ENCODE measurements at regions not wholly inside any gene's neighbourhood (a gene's known extent, or its start where the extent isn't known, plus 50 kb on each side); places are given as distances from the start of the nearest gene placed in this dataset.

- H3K4me1 Mint-ChIP-seq = no peaks in the 10 kb centered on the region
- H3K9me3 Mint-ChIP-seq = peaks cover 11% of the 10 kb centered on the region
- no peak overlapping the region for H3K4me3 Mint-ChIP-seq
- TF ChIP-seq CTCF (IDR thresholded peaks at IDR 0.05; ENCODE audit: unreplicated experiment) = no peak
- no peaks in the 10 kb centered on the region for H3K36me3 Mint-ChIP-seq
- no peak overlapping the region for H3K27ac Mint-ChIP-seq
- DNase-seq (ENCODE audit: low spot score in 2 of 2, unreplicated experiment in 2 of 2) = no peak
- H3K27me3 Mint-ChIP-seq (ENCODE audit: low read depth) = peaks cover 41% of the 10 kb centered on the region
Measured at GRCh38 chr12:45102818-45103217, 51.9 kb upstream of the DBX2 start.

GRCh38 chr12:45105996-45106395, 55.1 kb upstream of the DBX2 start:
- DNase-seq (ENCODE audit: low spot score in 2 of 2, unreplicated experiment in 2 of 2) = no peak
- peaks cover 20% of the 10 kb centered on the region for H3K27me3 Mint-ChIP-seq (ENCODE audit: low read depth)
- H3K4me3 Mint-ChIP-seq = no peak overlapping the region
- TF ChIP-seq CTCF (IDR thresholded peaks at IDR 0.05; ENCODE audit: unreplicated experiment) = no peak
- H3K9me3 Mint-ChIP-seq = peaks cover 16% of the 10 kb centered on the region
- no peak overlapping the region for H3K27ac Mint-ChIP-seq
- H3K36me3 Mint-ChIP-seq = no peaks in the 10 kb centered on the region
- no peaks in the 10 kb centered on the region for H3K4me1 Mint-ChIP-seq

- Mint-ChIP-seq H3K36me3 (no peaks in the 10 kb centered on the region), H3K4me3 (no peak overlapping the region), H3K27ac (no peak overlapping the region), H3K9me3 (peaks cover 15% of the 10 kb centered on the region), H3K4me1 (no peaks in the 10 kb centered on the region), H3K27me3 (ENCODE audit: low read depth) (peaks cover 2% of the 10 kb centered on the region)
- DNase-seq (ENCODE audit: low spot score in 2 of 2, unreplicated experiment in 2 of 2) = no peak
- no peak for TF ChIP-seq CTCF (IDR thresholded peaks at IDR 0.05; ENCODE audit: unreplicated experiment)
Measured at GRCh38 chr12:45112306-45112705, 61.4 kb upstream of the DBX2 start.

- Mint-ChIP-seq H3K4me3 (no peak overlapping the region), H3K36me3 (no peaks in the 10 kb centered on the region), H3K27ac (no peak overlapping the region), H3K27me3 (ENCODE audit: low read depth) (peaks cover 16% of the 10 kb centered on the region), H3K9me3 (peaks cover 4% of the 10 kb centered on the region), H3K4me1 (no peaks in the 10 kb centered on the region)
- no peak for DNase-seq (ENCODE audit: low spot score in 2 of 2, unreplicated experiment in 2 of 2)
- peak; percentile 50 for TF ChIP-seq CTCF (IDR thresholded peaks at IDR 0.05; ENCODE audit: unreplicated experiment)
Measured at GRCh38 chr12:45121224-45121623, 70.3 kb upstream of the DBX2 start.

- Mint-ChIP-seq H3K9me3 (no peaks in the 10 kb centered on the region), H3K4me1 (no peaks in the 10 kb centered on the region), H3K27me3 (ENCODE audit: low read depth) (peaks cover 24% of the 10 kb centered on the region), H3K27ac (no peak overlapping the region), H3K36me3 (no peaks in the 10 kb centered on the region), H3K4me3 (no peak overlapping the region)
- TF ChIP-seq CTCF (IDR thresholded peaks at IDR 0.05; ENCODE audit: unreplicated experiment) = no peak
- DNase-seq (ENCODE audit: low spot score in 2 of 2, unreplicated experiment in 2 of 2) = no peak
Measured at GRCh38 chr12:45122768-45123380, 72.0 kb upstream of the DBX2 start.
